ENCODE measurements at regions not wholly inside any gene's neighbourhood (a gene's known extent, or its start where the extent isn't known, plus 50 kb on each side); places are given as distances from the start of the nearest gene placed in this dataset.

DNA sequence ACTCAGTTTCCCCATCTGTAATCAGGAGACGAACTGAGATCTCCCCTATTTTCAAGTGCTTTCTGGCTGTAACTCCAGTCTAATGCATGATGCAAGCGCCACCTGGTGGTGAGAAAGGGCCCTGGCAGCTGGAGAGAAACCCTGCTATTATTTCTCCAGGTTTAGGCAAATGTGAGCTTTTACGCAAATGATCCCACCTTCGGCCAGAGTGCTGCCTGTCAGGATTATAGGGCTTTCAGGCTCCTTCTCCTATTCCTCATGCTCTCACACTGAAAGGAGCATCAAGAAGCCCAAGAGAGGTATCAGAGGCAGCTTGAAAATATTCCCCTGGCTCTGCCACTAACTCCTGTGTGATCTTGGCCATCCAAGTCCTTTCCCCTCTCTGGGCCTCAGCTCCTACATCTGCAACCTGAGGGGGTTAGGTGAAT lies 93.9 kb upstream of the RASGRF1 start:
- H3K27ac ChIP-seq = no peak overlapping the region
- H3K4me1 ChIP-seq = no peaks in the 10 kb centered on the region
- H3K36me3 ChIP-seq = no peaks in the 10 kb centered on the region
- intact Hi-C loops (cut with DNase I) = loop anchor here (1.0 to 10.0 kb wide), 10 partner anchors 154 to 550 kb away; no protein-coding TSS in a partner anchor
- peaks cover 0 to 20% (median 0%) of the 10 kb centered on the region in 7 donors for H3K27me3 ChIP-seq
- no peak overlapping the region for H3K4me3 ChIP-seq
- peak in 3 of 8 donors; percentile 38 to 82 (median 55) for ATAC-seq
- no peaks in the 10 kb centered on the region for H3K9me3 ChIP-seq
- TF ChIP-seq, protein P1, sequence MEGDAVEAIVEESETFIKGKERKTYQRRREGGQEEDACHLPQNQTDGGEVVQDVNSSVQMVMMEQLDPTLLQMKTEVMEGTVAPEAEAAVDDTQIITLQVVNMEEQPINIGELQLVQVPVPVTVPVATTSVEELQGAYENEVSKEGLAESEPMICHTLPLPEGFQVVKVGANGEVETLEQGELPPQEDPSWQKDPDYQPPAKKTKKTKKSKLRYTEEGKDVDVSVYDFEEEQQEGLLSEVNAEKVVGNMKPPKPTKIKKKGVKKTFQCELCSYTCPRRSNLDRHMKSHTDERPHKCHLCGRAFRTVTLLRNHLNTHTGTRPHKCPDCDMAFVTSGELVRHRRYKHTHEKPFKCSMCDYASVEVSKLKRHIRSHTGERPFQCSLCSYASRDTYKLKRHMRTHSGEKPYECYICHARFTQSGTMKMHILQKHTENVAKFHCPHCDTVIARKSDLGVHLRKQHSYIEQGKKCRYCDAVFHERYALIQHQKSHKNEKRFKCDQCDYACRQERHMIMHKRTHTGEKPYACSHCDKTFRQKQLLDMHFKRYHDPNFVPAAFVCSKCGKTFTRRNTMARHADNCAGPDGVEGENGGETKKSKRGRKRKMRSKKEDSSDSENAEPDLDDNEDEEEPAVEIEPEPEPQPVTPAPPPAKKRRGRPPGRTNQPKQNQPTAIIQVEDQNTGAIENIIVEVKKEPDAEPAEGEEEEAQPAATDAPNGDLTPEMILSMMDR (IDR thresholded peaks at IDR 0.05) = peak; percentile 89 to 99 (median 97)
- 4 to 6% methylated on average over 4 of the region's 4 CpGs for WGBS, 2 donors
- peak; percentile 67 to 75 for DNase-seq

DNA sequence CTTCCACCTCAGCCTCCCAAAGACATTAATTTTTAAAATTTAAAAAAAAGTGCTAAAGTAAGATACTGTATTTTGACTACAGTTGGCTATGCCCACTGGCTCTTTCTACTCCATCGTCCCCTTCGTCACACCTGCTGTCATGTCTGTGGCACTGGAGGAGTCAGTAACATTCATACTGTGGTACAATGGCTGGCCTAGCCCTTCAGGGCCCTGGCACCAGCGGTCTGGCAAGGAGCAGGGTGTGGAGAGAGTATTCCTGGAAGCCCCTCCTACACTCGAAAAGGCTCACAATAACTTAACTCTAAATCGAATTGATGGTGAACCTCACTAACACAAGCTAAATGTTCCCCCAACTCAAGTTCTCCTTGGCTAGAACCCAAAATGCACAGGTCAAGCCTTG lies 89.7 kb upstream of the RASGRF1 start:
- intact Hi-C loops (cut with DNase I) = loop anchor here in 5 of 10 donors (5.0 to 10.0 kb wide), 4 partner anchors 268 to 546 kb away; no protein-coding TSS in a partner anchor
- DNase-seq (no peak), ATAC-seq (no peak)
- no peaks in the 10 kb centered on the region for H3K36me3 ChIP-seq
- H3K9me3 ChIP-seq = peaks cover 0 to 4% (median 0%) of the 10 kb centered on the region in 11 donors
- H3K4me3 ChIP-seq = no peak overlapping the region
- 81 to 89% methylated on average over 5 of the region's 5 CpGs for WGBS, 2 donors
- no peaks in the 10 kb centered on the region for H3K4me1 ChIP-seq
- peaks cover 0 to 13% (median 2%) of the 10 kb centered on the region in 7 donors for H3K27me3 ChIP-seq
- TF ChIP-seq, protein P1 (IDR thresholded peaks at IDR 0.05) = no peak
- H3K27ac ChIP-seq = no peak overlapping the region

DNA sequence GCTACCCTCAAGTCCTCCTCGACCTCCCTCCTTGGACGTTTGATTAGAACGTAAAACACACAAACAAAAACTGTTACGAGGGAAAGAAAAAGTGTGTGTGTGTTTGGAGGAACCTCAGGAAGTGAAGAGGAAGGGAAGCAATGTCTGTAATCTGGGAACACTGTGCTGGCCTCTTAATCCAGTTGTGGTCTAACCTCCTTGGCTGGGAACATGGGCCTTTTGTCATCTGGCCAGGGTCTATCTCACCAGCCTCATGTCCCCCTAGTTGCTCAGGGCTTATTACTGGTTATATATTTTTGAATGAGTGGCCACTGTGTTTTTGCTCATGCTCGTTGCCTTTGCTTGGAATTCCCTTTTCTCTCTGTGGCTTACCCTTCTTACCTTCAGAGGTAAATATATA lies 89.0 kb upstream of the RASGRF1 start:
- Histone ChIP-seq H3K27ac (no peak overlapping the region), H3K27me3 (peaks cover 0 to 13% (median 6%) of the 10 kb centered on the region in 7 donors), H3K4me1 (no peaks in the 10 kb centered on the region), H3K36me3 (no peaks in the 10 kb centered on the region), H3K9me3 (peaks cover 0 to 4% (median 0%) of the 10 kb centered on the region in 11 donors), H3K4me3 (no peak overlapping the region)
- ATAC-seq (no peak), DNase-seq (no peak)
- TF ChIP-seq, protein P1 (IDR thresholded peaks at IDR 0.05) = no peak
- intact Hi-C loops (cut with DNase I) = loop anchor here in 1 of 10 donors (10.0 kb wide), 1 partner anchor 265 kb away; no protein-coding TSS in a partner anchor
- 82 to 85% methylated on average over 5 of the region's 5 CpGs for WGBS, 2 donors

DNA sequence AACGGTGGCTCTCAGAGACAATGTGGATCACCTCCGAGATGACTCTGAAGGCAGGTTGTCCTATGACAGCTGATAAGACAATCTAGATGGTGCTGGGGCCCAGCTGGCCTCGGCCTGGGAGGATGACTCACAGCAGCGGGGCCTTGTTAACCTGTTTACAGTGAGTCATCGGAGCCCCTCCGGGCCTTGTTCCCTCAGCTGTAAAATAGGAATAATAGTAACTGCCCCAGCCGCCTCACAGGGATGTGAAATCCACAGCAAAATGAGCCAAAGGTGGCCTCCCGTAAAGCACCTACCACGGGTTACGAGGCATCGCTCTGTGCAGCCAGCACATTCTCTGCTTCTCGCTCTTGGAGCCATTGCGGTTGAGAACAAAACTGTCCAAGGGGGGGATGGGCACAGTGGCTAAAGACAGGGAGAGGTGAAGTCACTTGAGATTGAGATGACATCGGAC lies 88.6 kb upstream of the RASGRF1 start:
- Histone ChIP-seq H3K4me1 (no peaks in the 10 kb centered on the region), H3K9me3 (peaks cover 0 to 4% (median 0%) of the 10 kb centered on the region in 11 donors), H3K4me3 (no peak overlapping the region), H3K36me3 (no peaks in the 10 kb centered on the region), H3K27ac (no peak overlapping the region), H3K27me3 (peaks cover 0 to 16% (median 6%) of the 10 kb centered on the region in 7 donors)
- ATAC-seq = no peak
- DNase-seq = no peak
- 71 to 74% methylated on average over 14 of the region's 14 CpGs for WGBS, 2 donors
- intact Hi-C loops (cut with DNase I) = loop anchor here in 1 of 10 donors (10.0 kb wide), 1 partner anchor 264 kb away; no protein-coding TSS in a partner anchor
- TF ChIP-seq, protein P1 (IDR thresholded peaks at IDR 0.05) = no peak

Data from heart right ventricle (tissue), 16 donors.